ENCODE measurements at regions not wholly inside any gene's neighbourhood (a gene's known extent, or its start where the extent isn't known, plus 50 kb on each side); places are given as distances from the start of the nearest gene placed in this dataset.
"Not testable (repeated sequence)": the region's sequence is repeated elsewhere in the genome, so short reads cannot be mapped to it uniquely, and the experiment has no call there.

- Mint-ChIP-seq H3K27me3 (no peaks in the 10 kb centered on the region), H3K4me1 (ENCODE audit: low read depth) (no peaks in the 10 kb centered on the region), H3K9me3 (ENCODE audit: low read depth) (no peaks in the 10 kb centered on the region), H3K36me3 (no peaks in the 10 kb centered on the region), H3K27ac (no peak overlapping the region), H3K4me3 (no peak overlapping the region)
These were observed 252.3 kb upstream of the ATP10A start for GRCh38 chr15:26115229-26115943.

GRCh38 chr15:26114128-26114527 is 251.0 kb upstream of the ATP10A start:
- not testable (repeated sequence) for H3K4me3 Mint-ChIP-seq; H3K27ac Mint-ChIP-seq; H3K9me3 Mint-ChIP-seq (ENCODE audit: low read depth); H3K4me1 Mint-ChIP-seq (ENCODE audit: low read depth); H3K36me3 Mint-ChIP-seq; H3K27me3 Mint-ChIP-seq

- H3K36me3 Mint-ChIP-seq: no peaks in the 10 kb centered on the region
- no peaks in the 10 kb centered on the region for H3K4me1 Mint-ChIP-seq (ENCODE audit: low read depth)
- no peak overlapping the region for H3K27ac Mint-ChIP-seq
- H3K4me3 Mint-ChIP-seq: no peak overlapping the region
- H3K9me3 Mint-ChIP-seq (ENCODE audit: low read depth): no peaks in the 10 kb centered on the region
- no peaks in the 10 kb centered on the region for H3K27me3 Mint-ChIP-seq
These were observed 250.2 kb upstream of the ATP10A start for GRCh38 chr15:26113296-26113695.

GRCh38 chr15:26109203-26109602 is 246.1 kb upstream of the ATP10A start:
- H3K27me3 Mint-ChIP-seq: no peaks in the 10 kb centered on the region

GRCh38 chr15:26106556-26106955 is 243.4 kb upstream of the ATP10A start:
- Mint-ChIP-seq H3K9me3 (ENCODE audit: low read depth) (no peaks in the 10 kb centered on the region), H3K4me1 (ENCODE audit: low read depth) (no peaks in the 10 kb centered on the region), H3K4me3 (no peak overlapping the region), H3K27ac (no peak overlapping the region), H3K27me3 (peaks cover 6% of the 10 kb centered on the region), H3K36me3 (no peaks in the 10 kb centered on the region)

More at GRCh38 chr15:26109203-26109602, 246.1 kb upstream of the ATP10A start:
- no peak overlapping the region for H3K4me3 Mint-ChIP-seq
- H3K9me3 Mint-ChIP-seq (ENCODE audit: low read depth): no peaks in the 10 kb centered on the region
- H3K36me3 Mint-ChIP-seq: no peaks in the 10 kb centered on the region
- H3K4me1 Mint-ChIP-seq (ENCODE audit: low read depth): no peaks in the 10 kb centered on the region
- H3K27ac Mint-ChIP-seq: no peak overlapping the region

GRCh38 chr15:26103002-26103404 is 239.9 kb upstream of the ATP10A start:
- Mint-ChIP-seq H3K4me3 (no peak overlapping the region), H3K9me3 (ENCODE audit: low read depth) (no peaks in the 10 kb centered on the region), H3K27me3 (peaks cover 6% of the 10 kb centered on the region), H3K36me3 (no peaks in the 10 kb centered on the region), H3K4me1 (ENCODE audit: low read depth) (no peaks in the 10 kb centered on the region), H3K27ac (no peak overlapping the region)

- no peak overlapping the region for H3K4me3 Mint-ChIP-seq
- no peaks in the 10 kb centered on the region for H3K4me1 Mint-ChIP-seq (ENCODE audit: low read depth)
- no peak overlapping the region for H3K27ac Mint-ChIP-seq
- peaks cover 6% of the 10 kb centered on the region for H3K27me3 Mint-ChIP-seq
- no peaks in the 10 kb centered on the region for H3K9me3 Mint-ChIP-seq (ENCODE audit: low read depth)
- H3K36me3 Mint-ChIP-seq: peaks cover 2% of the 10 kb centered on the region
These were observed 239.2 kb upstream of the ATP10A start for GRCh38 chr15:26102365-26102764.

GRCh38 chr15:26101443-26101842 is 238.3 kb upstream of the ATP10A start:
- H3K4me3 Mint-ChIP-seq: no peak overlapping the region
- H3K27me3 Mint-ChIP-seq: peaks cover 9% of the 10 kb centered on the region
- no peaks in the 10 kb centered on the region for H3K4me1 Mint-ChIP-seq (ENCODE audit: low read depth)
- no peak overlapping the region for H3K27ac Mint-ChIP-seq
- no peaks in the 10 kb centered on the region for H3K9me3 Mint-ChIP-seq (ENCODE audit: low read depth)
- peaks cover 2% of the 10 kb centered on the region for H3K36me3 Mint-ChIP-seq

- H3K36me3 Mint-ChIP-seq: peaks cover 2% of the 10 kb centered on the region
- H3K27ac Mint-ChIP-seq: no peak overlapping the region
- H3K4me1 Mint-ChIP-seq (ENCODE audit: low read depth): no peaks in the 10 kb centered on the region
- no peaks in the 10 kb centered on the region for H3K9me3 Mint-ChIP-seq (ENCODE audit: low read depth)
- peaks cover 20% of the 10 kb centered on the region for H3K27me3 Mint-ChIP-seq
- no peak overlapping the region for H3K4me3 Mint-ChIP-seq
These were observed 235.7 kb upstream of the ATP10A start for GRCh38 chr15:26098801-26099200.

GRCh38 chr15:26097216-26097615 is 234.1 kb upstream of the ATP10A start:
- H3K27ac Mint-ChIP-seq: no peak overlapping the region
- no peaks in the 10 kb centered on the region for H3K9me3 Mint-ChIP-seq (ENCODE audit: low read depth)
- H3K36me3 Mint-ChIP-seq: peaks cover 2% of the 10 kb centered on the region
- H3K27me3 Mint-ChIP-seq: peaks cover 22% of the 10 kb centered on the region
- H3K4me1 Mint-ChIP-seq (ENCODE audit: low read depth): no peaks in the 10 kb centered on the region
- H3K4me3 Mint-ChIP-seq: no peak overlapping the region

GRCh38 chr15:26096581-26096980 is 233.5 kb upstream of the ATP10A start:
- H3K9me3 Mint-ChIP-seq (ENCODE audit: low read depth): no peaks in the 10 kb centered on the region
- no peaks in the 10 kb centered on the region for H3K4me1 Mint-ChIP-seq (ENCODE audit: low read depth)
- no peak overlapping the region for H3K4me3 Mint-ChIP-seq
- no peak overlapping the region for H3K27ac Mint-ChIP-seq
- H3K36me3 Mint-ChIP-seq: peaks cover 2% of the 10 kb centered on the region
- H3K27me3 Mint-ChIP-seq: peaks cover 20% of the 10 kb centered on the region

GRCh38 chr15:26095710-26096330 is 232.7 kb upstream of the ATP10A start:
- Mint-ChIP-seq H3K27ac (no peak overlapping the region), H3K9me3 (ENCODE audit: low read depth) (no peaks in the 10 kb centered on the region), H3K27me3 (peaks cover 19% of the 10 kb centered on the region), H3K4me1 (ENCODE audit: low read depth) (no peaks in the 10 kb centered on the region), H3K36me3 (peaks cover 2% of the 10 kb centered on the region), H3K4me3 (no peak overlapping the region)

- Mint-ChIP-seq H3K27me3 (peaks cover 18% of the 10 kb centered on the region), H3K27ac (no peak overlapping the region), H3K4me1 (ENCODE audit: low read depth) (no peaks in the 10 kb centered on the region), H3K4me3 (no peak overlapping the region), H3K9me3 (ENCODE audit: low read depth) (no peaks in the 10 kb centered on the region), H3K36me3 (no peaks in the 10 kb centered on the region)
These were observed 228.1 kb upstream of the ATP10A start for GRCh38 chr15:26091184-26091583.

- H3K4me3 Mint-ChIP-seq: no peak overlapping the region
- no peak overlapping the region for H3K27ac Mint-ChIP-seq
- H3K9me3 Mint-ChIP-seq (ENCODE audit: low read depth): no peaks in the 10 kb centered on the region
- H3K27me3 Mint-ChIP-seq: peaks cover 3% of the 10 kb centered on the region
- peaks cover 2% of the 10 kb centered on the region for H3K36me3 Mint-ChIP-seq
- peaks cover 6% of the 10 kb centered on the region for H3K4me1 Mint-ChIP-seq (ENCODE audit: low read depth)
These were observed 224.8 kb upstream of the ATP10A start for GRCh38 chr15:26087881-26088280.

- H3K27ac Mint-ChIP-seq: no peak overlapping the region
- no peaks in the 10 kb centered on the region for H3K9me3 Mint-ChIP-seq (ENCODE audit: low read depth)
- H3K4me1 Mint-ChIP-seq (ENCODE audit: low read depth): peaks cover 9% of the 10 kb centered on the region
- peaks cover 2% of the 10 kb centered on the region for H3K36me3 Mint-ChIP-seq
- peaks cover 3% of the 10 kb centered on the region for H3K27me3 Mint-ChIP-seq
- no peak overlapping the region for H3K4me3 Mint-ChIP-seq
These were observed 224.3 kb upstream of the ATP10A start for GRCh38 chr15:26087395-26087794.

- H3K4me1 Mint-ChIP-seq (ENCODE audit: low read depth): peaks cover 33% of the 10 kb centered on the region
- H3K27me3 Mint-ChIP-seq: peaks cover 1% of the 10 kb centered on the region
- peaks cover 2% of the 10 kb centered on the region for H3K36me3 Mint-ChIP-seq
- no peak overlapping the region for H3K4me3 Mint-ChIP-seq
- peaks cover 3% of the 10 kb centered on the region for H3K9me3 Mint-ChIP-seq (ENCODE audit: low read depth)
- H3K27ac Mint-ChIP-seq: no peak overlapping the region
These were observed 221.6 kb upstream of the ATP10A start for GRCh38 chr15:26084771-26085170.

Measured in activated naive CD8-positive, alpha-beta T cell (primary cell).